ENCODE measurements at regions not wholly inside any gene's neighbourhood (a gene's known extent, or its start where the extent isn't known, plus 50 kb on each side); places are given as distances from the start of the nearest gene placed in this dataset.

GRCh38 chr9:81231011-81231410 is 458.3 kb downstream of the TLE1 start (continued):
- TF ChIP-seq EZH2 (IDR thresholded peaks at IDR 0.05; ENCODE audit: borderline replicate concordance, control insufficient read depth, low read depth, low read length) (no peak), USF2 (IDR thresholded peaks at IDR 0.05; ENCODE audit: borderline replicate concordance, low read depth, low read length) (no peak), BMI1 (IDR thresholded peaks at IDR 0.05; ENCODE audit: borderline replicate concordance) (no peak), MTA2 (IDR thresholded peaks at IDR 0.05; ENCODE audit: low read depth) (no peak), ZNF384 (IDR thresholded peaks at IDR 0.05; ENCODE audit: borderline replicate concordance, low read depth, low read length) (no peak), IRF3 (IDR thresholded peaks at IDR 0.05) (no peak)

GRCh38 chr9:81227507-81228245 is 461.7 kb downstream of the TLE1 start:
- POLR2A ChIA-PET = no interaction called here
- H3K79me2 ChIP-seq (ENCODE audit: control insufficient read depth, insufficient read depth, low read length) = no peaks in the 10 kb centered on the region
- CTCF ChIA-PET = no interaction called here
- TF ChIP-seq ATF2 (IDR thresholded peaks at IDR 0.05; ENCODE audit: low read length) = no peak
- no TSS peak for BruUV-seq (replicated peaks)
- no peak overlapping the region for H3K4me3 ChIP-seq
- SMC1A ChIA-PET (ENCODE audit: uncharacterized antibody, unreplicated experiment) = no interaction called here
- H3K4me2 ChIP-seq (ENCODE audit: control insufficient read depth, insufficient read depth) = no peak overlapping the region
- no peak overlapping the region for H3K9ac ChIP-seq (ENCODE audit: control insufficient read depth, insufficient read depth, low read length)
- H3K4me1 ChIP-seq (ENCODE audit: control insufficient read depth, insufficient read depth, low read length) = no peaks in the 10 kb centered on the region
- H2AFZ ChIP-seq (ENCODE audit: control insufficient read depth, low read depth, low read length) = no peak overlapping the region
- intact Hi-C loops (cut with micrococcal nuclease; ENCODE audit: unreplicated experiment) = no loop called here
- DNase-seq (ENCODE audit: low read depth, low spot score) (no peak), ATAC-seq (no peak), FAIRE-seq (no peak)
- H3K9me3 ChIP-seq (replicated peaks; ENCODE audit: control insufficient read depth, insufficient read depth, low read length) = no peaks in the 10 kb centered on the region
- in situ Hi-C loops (cut with MboI) = no loop called here
- 42% methylated on average over 6 of the region's 6 CpGs for WGBS (ENCODE audit: insufficient coverage, insufficient replicate concordance, low lambda C conversion rate, missing lambda C conversion rate)
- H3K27me3 ChIP-seq (replicated peaks in 1 of 2; ENCODE audit: control insufficient read depth in 2 of 2, insufficient read depth in 2 of 2, low read length in 1 of 2) = no peaks in the 10 kb centered on the region
- no peak overlapping the region for H3K27ac ChIP-seq (ENCODE audit: control insufficient read depth, insufficient read depth)
- no peaks in the 10 kb centered on the region for H4K20me1 ChIP-seq (ENCODE audit: control insufficient read depth, insufficient read depth)
- H3K36me3 ChIP-seq (ENCODE audit: control insufficient read depth in 2 of 2, insufficient read depth in 2 of 2, low read length in 1 of 2) = no peaks in the 10 kb centered on the region
- RAD21 ChIA-PET (ENCODE audit: unreplicated experiment) = no interaction called here

All from GM12878 (cell line).